Lower leg skin (tissue), 3 donors: ENCODE measurements at regions not wholly inside any gene's neighbourhood (a gene's known extent, or its start where the extent isn't known, plus 50 kb on each side); places are given as distances from the start of the nearest gene placed in this dataset.

Experiments
- CTCF ChIP-seq, 3 donors: fragments of 450-650 bp; IDR thresholded peaks; one replicate each; pipeline ENCODE4 v1.5.1; 2016; ENCODE audit warnings: antibody characterized with exemption in 3 of 3, mild to moderate bottlenecking in 3 of 3, moderate library complexity in 2 of 3
- POLR2A ChIP-seq, 2 donors: fragments of 450-650 bp; IDR thresholded peaks; one replicate each; pipeline ENCODE4 v1.6.1; 2016 to 2017; ENCODE audit warnings: antibody characterized with exemption in 2 of 2, mild to moderate bottlenecking in 1 of 2, moderate library complexity in 1 of 2

- TF ChIP-seq CTCF (IDR thresholded peaks at IDR 0.05) = no peak
- TF ChIP-seq POLR2A (IDR thresholded peaks at IDR 0.05) = no peak
Measured at GRCh38 chr15:101540480-101541239, 51.2 kb upstream of the PCSK6 start.
